ENCODE measurements at regions not wholly inside any gene's neighbourhood (a gene's known extent, or its start where the extent isn't known, plus 50 kb on each side); places are given as distances from the start of the nearest gene placed in this dataset.

GRCh38 chr9:129423216-129423615 lies 197.7 kb downstream of the C9orf50 start:
- no peak overlapping the region for H3K27ac ChIP-seq
- no peaks in the 10 kb centered on the region for H3K36me3 ChIP-seq
- H3K9me3 ChIP-seq, result no peaks in the 10 kb centered on the region
- ATAC-seq (ENCODE audit: insufficient number of reproducible peaks, low FRiP score, low read depth) (no peak), DNase-seq (ENCODE audit: low spot score) (no peak)
- TF ChIP-seq CTCF (IDR thresholded peaks at IDR 0.05), result no peak
- H3K27me3 ChIP-seq (replicated peaks; ENCODE audit: insufficient read depth), result no peaks in the 10 kb centered on the region
- H3K4me1 ChIP-seq (ENCODE audit: control insufficient read depth in 1 of 2, low read depth in 2 of 2), result no peaks in the 10 kb centered on the region
- H3K4me3 ChIP-seq, result no peak overlapping the region

- DNase-seq (ENCODE audit: low spot score) (no peak), ATAC-seq (ENCODE audit: insufficient number of reproducible peaks, low FRiP score, low read depth) (no peak)
- no peak for TF ChIP-seq CTCF (IDR thresholded peaks at IDR 0.05)
- H3K4me1 ChIP-seq (ENCODE audit: control insufficient read depth in 1 of 2, low read depth in 2 of 2), result no peaks in the 10 kb centered on the region
- H3K4me3 ChIP-seq, result no peak overlapping the region
- H3K9me3 ChIP-seq, result no peaks in the 10 kb centered on the region
- H3K27me3 ChIP-seq (replicated peaks; ENCODE audit: insufficient read depth), result no peaks in the 10 kb centered on the region
- H3K27ac ChIP-seq, result no peak overlapping the region
- H3K36me3 ChIP-seq, result no peaks in the 10 kb centered on the region
These were observed 198.1 kb downstream of the C9orf50 start for GRCh38 chr9:129422843-129423192.

- Histone ChIP-seq H3K9me3 (no peaks in the 10 kb centered on the region), H3K27me3 (replicated peaks; ENCODE audit: insufficient read depth) (no peaks in the 10 kb centered on the region), H3K4me1 (ENCODE audit: control insufficient read depth in 1 of 2, low read depth in 2 of 2) (no peaks in the 10 kb centered on the region), H3K27ac (no peak overlapping the region), H3K36me3 (no peaks in the 10 kb centered on the region), H3K4me3 (no peak overlapping the region)
- ATAC-seq (ENCODE audit: insufficient number of reproducible peaks, low FRiP score, low read depth) (no peak), DNase-seq (ENCODE audit: low spot score) (no peak)
- no peak for TF ChIP-seq CTCF (IDR thresholded peaks at IDR 0.05)
These were observed 198.7 kb downstream of the C9orf50 start for GRCh38 chr9:129422032-129422842.

GRCh38 chr9:129421371-129421770 lies 199.5 kb downstream of the C9orf50 start:
- no peaks in the 10 kb centered on the region for H3K9me3 ChIP-seq
- no peak for DNase-seq (ENCODE audit: low spot score)
- no peak overlapping the region for H3K27ac ChIP-seq
- H3K4me3 ChIP-seq, result no peak overlapping the region
- no peaks in the 10 kb centered on the region for H3K4me1 ChIP-seq (ENCODE audit: control insufficient read depth in 1 of 2, low read depth in 2 of 2)
- TF ChIP-seq CTCF (IDR thresholded peaks at IDR 0.05), result no peak
- no peak for ATAC-seq (ENCODE audit: insufficient number of reproducible peaks, low FRiP score, low read depth)
- no peaks in the 10 kb centered on the region for H3K36me3 ChIP-seq
- H3K27me3 ChIP-seq (replicated peaks; ENCODE audit: insufficient read depth), result no peaks in the 10 kb centered on the region

GRCh38 chr9:129420721-129421120 lies 200.2 kb downstream of the C9orf50 start:
- Histone ChIP-seq H3K27ac (no peak overlapping the region), H3K9me3 (no peaks in the 10 kb centered on the region), H3K4me3 (no peak overlapping the region), H3K27me3 (replicated peaks; ENCODE audit: insufficient read depth) (no peaks in the 10 kb centered on the region), H3K36me3 (no peaks in the 10 kb centered on the region), H3K4me1 (ENCODE audit: control insufficient read depth in 1 of 2, low read depth in 2 of 2) (no peaks in the 10 kb centered on the region)
- ATAC-seq (ENCODE audit: insufficient number of reproducible peaks, low FRiP score, low read depth), result no peak
- DNase-seq (ENCODE audit: low spot score), result no peak
- TF ChIP-seq CTCF (IDR thresholded peaks at IDR 0.05), result no peak
